SK-N-SH (cell line): ENCODE measurements at regions not wholly inside any gene's neighbourhood (a gene's known extent, or its start where the extent isn't known, plus 50 kb on each side); places are given as distances from the start of the nearest gene placed in this dataset.

Experiments
- CTCF ChIA-PET: fragments of 300-600, 350-600 bp; formaldehyde crosslinking; extraction: SDS; loops from one replicate; lab custom pipeline; 2021; lab: Yijun Ruan, JAX
- POLR2A ChIA-PET: fragments of 350-600 bp; sonication (Branson Sonifier 250); formaldehyde crosslinking; extraction: SDS; loops from one replicate; lab custom pipeline; 2020; ENCODE audit warnings: antibody characterized with exemption, inconsistent platforms; lab: Yijun Ruan, JAX
- DNase-seq: peaks from one replicate; pipeline ENCODE4 v3.0.0; 2012
- H2AFZ ChIP-seq: fragments of 200-600 bp; sonication (generic); 2 replicates; pipeline ENCODE4 v1.8.1; 2016; ENCODE audit warnings: antibody characterized with exemption, mild to moderate bottlenecking, low read depth
- H3F3A ChIP-seq: fragments of 200-600 bp; sonication (generic); replicated peaks from 2 replicates; pipeline ENCODE3; 2016; ENCODE audit warnings: antibody characterized with exemption, mild to moderate bottlenecking; ENCODE audit not compliant: insufficient read depth
- H3K27ac ChIP-seq, 2 experiments: fragments of 200-500 bp in 1 of 2; fragments of 200-600 bp in 1 of 2; sonication (Bioruptor generic) in 1 of 2; sonication (generic), shearing (Covaris generic) in 1 of 2; 2 replicates each; pipeline versions ENCODE4 v1.5.1 to v1.6.1; 2014 to 2016; ENCODE audit warnings: low read depth in 2 of 2, inconsistent platforms in 1 of 2, low read length in 1 of 2, mild to moderate bottlenecking in 1 of 2, mixed read lengths in 1 of 2
- H3K27me3 ChIP-seq: fragments of 200-600 bp; sonication (generic), shearing (Covaris generic); 2 replicates; pipeline ENCODE4 v1.6.1; 2016; ENCODE audit warnings: mixed run types; ENCODE audit not compliant: insufficient read depth
- H3K36me3 ChIP-seq, 2 experiments: fragments of 200-500 bp in 1 of 2; fragments of 200-600 bp in 1 of 2; sonication (Bioruptor generic) in 1 of 2; sonication (generic) in 1 of 2; replicated peaks in 1 of 2; 2 replicates each; pipeline versions ENCODE3 to v1.5.1; 2014 to 2016; ENCODE audit warnings: low read length in 1 of 2, mild to moderate bottlenecking in 1 of 2; ENCODE audit not compliant: insufficient read depth in 2 of 2, control insufficient read depth in 1 of 2
- H3K4me1 ChIP-seq, 2 experiments: fragments of 200-500 bp in 1 of 2; fragments of 200-600 bp in 1 of 2; sonication (Bioruptor generic) in 1 of 2; sonication (generic), shearing (Covaris generic) in 1 of 2; 2 replicates each; pipeline versions ENCODE4 v1.5.1 to v1.6.1; 2014 to 2016; ENCODE audit warnings: low read depth in 1 of 2, low read length in 1 of 2, mixed run types in 1 of 2; ENCODE audit not compliant: insufficient read depth in 2 of 2, control insufficient read depth in 1 of 2
- H3K4me2 ChIP-seq: fragments of 200-600 bp; sonication (generic), shearing (Covaris generic); 2 replicates; pipeline ENCODE4 v1.6.1; 2017; ENCODE audit warnings: mixed run types
- H3K4me3 ChIP-seq, 2 experiments: fragments of 200-500 bp in 1 of 2; fragments of 200-600 bp in 1 of 2; sonication (Bioruptor generic) in 1 of 2; sonication (generic), shearing (Covaris generic) in 1 of 2; 2 replicates each; pipeline versions ENCODE4 v1.5.1 to v1.8.1; 2014 to 2016; ENCODE audit warnings: low read depth in 2 of 2, inconsistent platforms in 1 of 2, low read length in 1 of 2, mild to moderate bottlenecking in 1 of 2, mixed read lengths in 1 of 2, moderate library complexity in 1 of 2
- H3K79me2 ChIP-seq: fragments of 200-600 bp; sonication (generic); 2 replicates; pipeline ENCODE4 v1.8.1; 2017; ENCODE audit warnings: mild to moderate bottlenecking; ENCODE audit not compliant: insufficient read depth
- H3K9ac ChIP-seq: fragments of 200-600 bp; sonication (generic); 2 replicates; pipeline ENCODE4 v1.6.1; 2017; ENCODE audit warnings: mixed run types
- H3K9me2 ChIP-seq: fragments of 200-600 bp; sonication (generic); 2 replicates; pipeline ENCODE4 v1.6.1; 2017; ENCODE audit warnings: mixed run types
- H3K9me3 ChIP-seq: fragments of 200-600 bp; sonication (generic); 2 replicates; pipeline ENCODE4 v1.6.1; 2017; ENCODE audit warnings: mixed run types, mild to moderate bottlenecking, moderate library complexity
- H4K20me1 ChIP-seq: fragments of 200-600 bp; sonication (generic); 2 replicates; pipeline ENCODE4 v1.6.1; 2017; ENCODE audit warnings: mild to moderate bottlenecking, mixed run types; ENCODE audit not compliant: insufficient read depth
- CHD2 ChIP-seq: fragments of 150-350 bp; IDR thresholded peaks from 2 replicates; pipeline ENCODE4 v1.6.1; 2018; ENCODE audit warnings: low read length; ENCODE audit not compliant: partially characterized antibody
- CTCF ChIP-seq: fragments of 200-600 bp; sonication (generic); IDR thresholded peaks from 2 replicates; pipeline ENCODE4 v1.6.1; 2017; ENCODE audit warnings: antibody characterized with exemption, mild to moderate bottlenecking, moderate library complexity
- EP300 ChIP-seq, 2 experiments: IDR thresholded peaks; 2 replicates each; pipeline versions ENCODE4 v1.4.0 to v1.6.1; 2012; ENCODE audit warnings: borderline replicate concordance in 1 of 2, low read depth in 1 of 2, low read length in 1 of 2
- FOSL2 ChIP-seq: IDR thresholded peaks from 2 replicates; pipeline ENCODE4 v1.4.0; 2012; ENCODE audit warnings: low read depth, mild to moderate bottlenecking, moderate library complexity, borderline replicate concordance
- GABPA ChIP-seq: IDR thresholded peaks from 2 replicates; pipeline ENCODE4 v1.4.0; 2012; ENCODE audit warnings: low read depth, mild to moderate bottlenecking
- GATA2 ChIP-seq: sonication (generic); formaldehyde crosslinking; IDR thresholded peaks from 2 replicates; pipeline ENCODE4 v1.5.0; 2020; ENCODE audit warnings: mild to moderate bottlenecking, missing genetic modification reagents
- JUND ChIP-seq: IDR thresholded peaks from 2 replicates; pipeline ENCODE4 v1.4.0; 2012
- NRF1 ChIP-seq: IDR thresholded peaks from 2 replicates; pipeline ENCODE4 v1.6.1; 2012; ENCODE audit warnings: low read depth, mild to moderate bottlenecking, low read length
- PBX3 ChIP-seq: IDR thresholded peaks from 2 replicates; pipeline ENCODE4; 2012
- RAD21 ChIP-seq: IDR thresholded peaks from 2 replicates; pipeline ENCODE4 v1.6.1; 2012; ENCODE audit warnings: mild to moderate bottlenecking, low read length
- RCOR1 ChIP-seq: fragments of 150-350 bp; IDR thresholded peaks from 2 replicates; pipeline ENCODE4 v1.6.1; 2017; ENCODE audit warnings: antibody characterized with exemption, low read length
- REST ChIP-seq: IDR thresholded peaks from 2 replicates; pipeline ENCODE4 v1.6.1; 2012; ENCODE audit warnings: mild to moderate bottlenecking, low read depth, low read length, moderate library complexity
- RXRA ChIP-seq: IDR thresholded peaks from 2 replicates; pipeline ENCODE4 v1.4.0; 2012; ENCODE audit warnings: low read depth, mild to moderate bottlenecking, borderline replicate concordance
- SMC3 ChIP-seq: IDR thresholded peaks from 2 replicates; pipeline ENCODE4 v1.6.1; 2012; ENCODE audit warnings: low read depth, low read length, improper control_type of control experiment
- TAF1 ChIP-seq: IDR thresholded peaks from 2 replicates; pipeline ENCODE4 v1.6.1; 2012; ENCODE audit warnings: low read depth, mild to moderate bottlenecking, low read length, moderate library complexity, borderline replicate concordance
- TCF12 ChIP-seq: IDR thresholded peaks from 2 replicates; pipeline ENCODE4 v1.4.0; 2012
- TEAD4 ChIP-seq: IDR thresholded peaks from 2 replicates; pipeline ENCODE4 v1.4.0; 2012; ENCODE audit warnings: mild to moderate bottlenecking, borderline replicate concordance; ENCODE audit not compliant: insufficient read depth
- YY1 ChIP-seq: IDR thresholded peaks from 2 replicates; pipeline ENCODE4 v1.4.0; 2012; ENCODE audit warnings: low read depth, mild to moderate bottlenecking
- WGBS: methylation state at CpG from one replicate; pipeline ENCODE4 v1.1.6; 2017; ENCODE audit warnings: low lambda C conversion rate; 5-methylcytosine and 5-hydroxymethylcytosine counted together
- TF ChIP-seq, protein P1 (sequence below): IDR thresholded peaks from 2 replicates; pipeline ENCODE4 v1.4.0; 2012; ENCODE audit warnings: low read depth, borderline replicate concordance

- no peak for TF ChIP-seq CTCF
- TF ChIP-seq JUND, result peak; percentile 65
- TF ChIP-seq GATA2 (CRISPR knock-in tag), result no peak
- TF ChIP-seq FOSL2, result no peak
- TF ChIP-seq RXRA, result 0 out of 2 replicates have a peak, but pooled peaks have one; percentile 28
- TF ChIP-seq GABPA, result no peak
- peak; percentile 34 for TF ChIP-seq PBX3
- TF ChIP-seq TCF12, result peak; percentile 69
- no peak for TF ChIP-seq CHD2
- TF ChIP-seq YY1, result no peak
- no peak for TF ChIP-seq REST
- no peak for TF ChIP-seq RCOR1
- TF ChIP-seq TEAD4, result peak; percentile 18; the same call in 1 of the 2 replicates
- no peak for TF ChIP-seq SMC3
- TF ChIP-seq, all 33 proteins: peak for 8
Observed at GRCh38 chr4:143771269-143771668, 70.8 kb upstream of the FREM3 start (continued).

- H3F3A ChIP-seq, result peaks cover 33% of the 10 kb centered on the region
- H3K9me3 ChIP-seq, result 0 out of 2 replicates have a peak, but pooled peaks cover 2% of the 10 kb centered on the region
- POLR2A ChIA-PET, result no interaction called here
- H4K20me1 ChIP-seq, result no peaks in the 10 kb centered on the region
- peak overlapping the region in 1 of 2 experiments; percentile 9; a peak in 1 of 4 replicates for H3K4me3 ChIP-seq
- H3K27ac ChIP-seq, result peak overlapping the region in 1 of 2 experiments; percentile 89; a peak in 2 of 4 replicates
- no peaks in the 10 kb centered on the region for H3K9me2 ChIP-seq
- under 1% methylated on average over 5 of the region's 5 CpGs for WGBS
- H2AFZ ChIP-seq, result peak overlapping the region; percentile 7; the same call in 1 of the 2 replicates
- peaks cover 0 to 20% of the 10 kb centered on the region in 2 experiments; a peak in 1 of 4 replicates for H3K4me1 ChIP-seq
- H3K79me2 ChIP-seq, result no peaks in the 10 kb centered on the region
- DNase-seq, result no peak
- no peaks in the 10 kb centered on the region for H3K27me3 ChIP-seq
- H3K9ac ChIP-seq, result peak overlapping the region; percentile 60; the same call in 1 of the 2 replicates
- H3K4me2 ChIP-seq, result peak overlapping the region; percentile 47; the same call in 1 of the 2 replicates
- CTCF ChIA-PET, result no interaction called here
- no peaks in the 10 kb centered on the region for H3K36me3 ChIP-seq
- TF ChIP-seq CHD2 (no peak), RXRA (peak; percentile 77), RAD21 (no peak), PBX3 (peak; percentile 84), TAF1 (no peak), NRF1 (no peak), EP300 (IDR thresholded peaks at IDR 0.05; ENCODE audit: borderline replicate concordance in 1 of 2, low read depth in 1 of 2, low read length in 1 of 2) (peak in 1 of 2 experiments; percentile 86; a peak in 2 of 4 replicates)
- TF ChIP-seq, protein P1, sequence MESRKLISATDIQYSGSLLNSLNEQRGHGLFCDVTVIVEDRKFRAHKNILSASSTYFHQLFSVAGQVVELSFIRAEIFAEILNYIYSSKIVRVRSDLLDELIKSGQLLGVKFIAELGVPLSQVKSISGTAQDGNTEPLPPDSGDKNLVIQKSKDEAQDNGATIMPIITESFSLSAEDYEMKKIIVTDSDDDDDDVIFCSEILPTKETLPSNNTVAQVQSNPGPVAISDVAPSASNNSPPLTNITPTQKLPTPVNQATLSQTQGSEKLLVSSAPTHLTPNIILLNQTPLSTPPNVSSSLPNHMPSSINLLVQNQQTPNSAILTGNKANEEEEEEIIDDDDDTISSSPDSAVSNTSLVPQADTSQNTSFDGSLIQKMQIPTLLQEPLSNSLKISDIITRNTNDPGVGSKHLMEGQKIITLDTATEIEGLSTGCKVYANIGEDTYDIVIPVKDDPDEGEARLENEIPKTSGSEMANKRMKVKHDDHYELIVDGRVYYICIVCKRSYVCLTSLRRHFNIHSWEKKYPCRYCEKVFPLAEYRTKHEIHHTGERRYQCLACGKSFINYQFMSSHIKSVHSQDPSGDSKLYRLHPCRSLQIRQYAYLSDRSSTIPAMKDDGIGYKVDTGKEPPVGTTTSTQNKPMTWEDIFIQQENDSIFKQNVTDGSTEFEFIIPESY, result no peak
Observed at GRCh38 chr4:143768007-143768591, 67.6 kb upstream of the FREM3 start.
